ENCODE measurements at regions not wholly inside any gene's neighbourhood (a gene's known extent, or its start where the extent isn't known, plus 50 kb on each side); places are given as distances from the start of the nearest gene placed in this dataset.

GRCh38 chr9:2343756-2344155 is 277.8 kb upstream of the VLDLR start:
- Histone ChIP-seq H3K27me3 (replicated peaks) (no peaks in the 10 kb centered on the region), H3K36me3 (replicated peaks) (no peaks in the 10 kb centered on the region), H3K27ac (no peak overlapping the region), H3K4me3 (ENCODE audit: low read depth, low read length) (no peak overlapping the region)
- no peak for TF ChIP-seq CTCF (IDR thresholded peaks at IDR 0.05; ENCODE audit: low read depth, low read length, missing control alignments)
- no peak for DNase-seq
- in situ Hi-C loops (cut with HindIII; ENCODE audit: low pct_ligation_motif_present, low sequenced_read_pairs), result no loop called here

GRCh38 chr9:2344436-2344835 is 277.2 kb upstream of the VLDLR start:
- DNase-seq, result no peak
- no peak overlapping the region for H3K4me3 ChIP-seq (ENCODE audit: low read depth, low read length)
- TF ChIP-seq CTCF (IDR thresholded peaks at IDR 0.05; ENCODE audit: low read depth, low read length, missing control alignments), result no peak
- no peak overlapping the region for H3K27ac ChIP-seq
- H3K36me3 ChIP-seq (replicated peaks), result no peaks in the 10 kb centered on the region
- no peaks in the 10 kb centered on the region for H3K27me3 ChIP-seq (replicated peaks)
- in situ Hi-C loops (cut with HindIII; ENCODE audit: low pct_ligation_motif_present, low sequenced_read_pairs), result no loop called here

- in situ Hi-C loops (cut with HindIII; ENCODE audit: low pct_ligation_motif_present, low sequenced_read_pairs), result no loop called here
- Histone ChIP-seq H3K27ac (no peak overlapping the region), H3K36me3 (replicated peaks) (no peaks in the 10 kb centered on the region), H3K27me3 (replicated peaks) (no peaks in the 10 kb centered on the region), H3K4me3 (ENCODE audit: low read depth, low read length) (no peak overlapping the region)
- no peak for DNase-seq
- no peak for TF ChIP-seq CTCF (IDR thresholded peaks at IDR 0.05; ENCODE audit: low read depth, low read length, missing control alignments)
Observed at GRCh38 chr9:2345013-2345412, 276.6 kb upstream of the VLDLR start.

GRCh38 chr9:2346277-2346913 is 275.2 kb upstream of the VLDLR start:
- no peak for DNase-seq
- in situ Hi-C loops (cut with HindIII; ENCODE audit: low pct_ligation_motif_present, low sequenced_read_pairs), result no loop called here
- no peaks in the 10 kb centered on the region for H3K27me3 ChIP-seq (replicated peaks)
- no peak overlapping the region for H3K4me3 ChIP-seq (ENCODE audit: low read depth, low read length)
- no peak overlapping the region for H3K27ac ChIP-seq
- no peaks in the 10 kb centered on the region for H3K36me3 ChIP-seq (replicated peaks)
- no peak for TF ChIP-seq CTCF (IDR thresholded peaks at IDR 0.05; ENCODE audit: low read depth, low read length, missing control alignments)

GRCh38 chr9:2351324-2351723 is 270.3 kb upstream of the VLDLR start:
- H3K4me3 ChIP-seq (ENCODE audit: low read depth, low read length), result no peak overlapping the region
- in situ Hi-C loops (cut with HindIII; ENCODE audit: low pct_ligation_motif_present, low sequenced_read_pairs), result no loop called here
- H3K27ac ChIP-seq, result no peak overlapping the region
- TF ChIP-seq CTCF (IDR thresholded peaks at IDR 0.05; ENCODE audit: low read depth, low read length, missing control alignments), result no peak
- DNase-seq, result no peak
- H3K27me3 ChIP-seq (replicated peaks), result no peaks in the 10 kb centered on the region
- no peaks in the 10 kb centered on the region for H3K36me3 ChIP-seq (replicated peaks)

- Histone ChIP-seq H3K27ac (no peak overlapping the region), H3K4me3 (ENCODE audit: low read depth, low read length) (no peak overlapping the region), H3K27me3 (replicated peaks) (no peaks in the 10 kb centered on the region), H3K36me3 (replicated peaks) (no peaks in the 10 kb centered on the region)
- no peak for TF ChIP-seq CTCF (IDR thresholded peaks at IDR 0.05; ENCODE audit: low read depth, low read length, missing control alignments)
- DNase-seq, result no peak
- in situ Hi-C loops (cut with HindIII; ENCODE audit: low pct_ligation_motif_present, low sequenced_read_pairs), result no loop called here
Observed at GRCh38 chr9:2354216-2354615, 267.4 kb upstream of the VLDLR start.

Data from brain microvascular endothelial cell (primary cell).